8988T (cell line): ENCODE measurements at regions not wholly inside any gene's neighbourhood (a gene's known extent, or its start where the extent isn't known, plus 50 kb on each side); places are given as distances from the start of the nearest gene placed in this dataset.
"Not testable (repeated sequence)": the region's sequence is repeated elsewhere in the genome, so short reads cannot be mapped to it uniquely, and the experiment has no call there.

Experiments used
- DNase-seq: peaks from one replicate; pipeline ENCODE4 v3.0.0; 2011

- no peak for DNase-seq
Observed at GRCh38 chr13:50618206-50618605, 225.3 kb downstream of the DLEU7 start.

- no peak for DNase-seq
Observed at GRCh38 chr13:50626101-50626547, 217.4 kb downstream of the DLEU7 start.

- DNase-seq = no peak
Observed at GRCh38 chr13:50627111-50627510, 216.4 kb downstream of the DLEU7 start.

DNA sequence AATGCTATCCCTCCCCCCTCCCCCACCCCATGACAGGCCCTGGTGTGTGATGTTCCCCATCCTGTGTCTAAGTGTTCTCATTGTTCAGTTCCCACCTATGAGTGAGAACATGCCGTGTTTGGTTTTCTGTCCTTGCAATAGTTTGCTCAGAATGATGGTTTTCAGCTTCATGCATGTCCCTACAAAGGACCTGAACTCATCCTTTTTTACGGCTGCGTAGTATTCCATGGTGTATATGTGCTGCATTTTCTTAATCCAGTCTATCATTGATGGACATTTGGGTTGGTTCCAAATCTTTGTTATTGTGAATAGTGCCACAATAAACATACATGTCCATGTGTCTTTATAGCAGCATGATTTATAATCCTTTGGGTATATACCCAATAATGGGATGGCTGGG is 215.0 kb downstream of the DLEU7 start:
- not testable (repeated sequence) for DNase-seq

GRCh38 chr13:50629497-50629896 is 214.0 kb downstream of the DLEU7 start:
- DNase-seq = no peak

DNA sequence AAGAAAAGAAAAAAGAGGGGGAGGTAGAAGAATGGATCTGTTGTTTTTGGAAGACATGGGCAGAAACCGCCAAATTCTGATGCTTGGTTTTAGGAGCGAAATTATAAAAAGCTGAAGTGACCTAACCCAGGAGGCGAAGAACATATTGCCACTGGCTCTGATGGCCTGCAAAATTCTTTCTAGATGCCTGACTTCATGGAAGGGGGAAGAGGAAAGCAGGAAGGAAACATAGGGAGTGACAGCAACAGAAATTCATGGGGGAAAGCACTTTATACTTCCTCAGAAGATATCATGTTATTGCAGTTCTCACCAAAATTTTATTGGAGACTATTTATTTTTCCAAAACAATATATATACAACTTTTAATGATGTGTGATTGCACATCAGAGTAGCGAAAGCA is 213.5 kb downstream of the DLEU7 start:
- DNase-seq = no peak

GRCh38 chr13:50631041-50631440 is 212.5 kb downstream of the DLEU7 start:
- no peak for DNase-seq

GRCh38 chr13:50634339-50634738 is 209.2 kb downstream of the DLEU7 start:
- no peak for DNase-seq

GRCh38 chr13:50635504-50635903 is 208.0 kb downstream of the DLEU7 start:
- DNase-seq = no peak

DNA sequence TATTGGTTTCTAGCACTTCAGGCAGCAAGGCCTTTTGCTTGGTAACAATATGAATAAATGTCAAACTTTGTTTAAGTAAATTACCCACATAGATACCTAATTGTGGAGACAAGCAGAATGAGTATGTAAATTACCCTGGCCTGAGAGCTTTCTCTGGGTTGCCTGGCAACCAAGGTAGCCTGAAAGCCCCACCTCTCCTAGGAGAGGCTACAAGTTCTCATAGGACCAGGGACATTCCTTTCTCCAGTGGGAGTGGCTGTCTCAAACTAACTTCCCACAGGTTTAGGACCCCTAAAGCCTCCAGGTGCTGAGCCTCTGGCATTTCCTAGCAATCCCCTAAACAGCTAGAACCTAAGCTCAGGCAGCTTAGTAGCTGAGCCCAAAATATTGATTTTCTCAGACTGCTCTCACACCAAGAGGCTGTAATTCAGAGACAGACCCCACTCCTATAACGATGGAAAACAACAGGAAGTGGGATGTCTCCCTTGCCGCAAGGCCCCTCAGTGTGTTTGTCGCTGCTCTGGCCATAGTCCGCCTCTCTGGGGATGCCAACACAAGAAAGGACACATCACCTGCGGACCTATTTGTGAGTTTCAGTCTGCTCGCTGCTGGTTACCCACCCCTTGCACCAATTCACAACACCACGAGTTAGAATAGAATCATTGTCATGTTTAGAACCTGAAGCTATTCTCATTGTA is 207.3 kb downstream of the DLEU7 start:
- DNase-seq = no peak

DNA sequence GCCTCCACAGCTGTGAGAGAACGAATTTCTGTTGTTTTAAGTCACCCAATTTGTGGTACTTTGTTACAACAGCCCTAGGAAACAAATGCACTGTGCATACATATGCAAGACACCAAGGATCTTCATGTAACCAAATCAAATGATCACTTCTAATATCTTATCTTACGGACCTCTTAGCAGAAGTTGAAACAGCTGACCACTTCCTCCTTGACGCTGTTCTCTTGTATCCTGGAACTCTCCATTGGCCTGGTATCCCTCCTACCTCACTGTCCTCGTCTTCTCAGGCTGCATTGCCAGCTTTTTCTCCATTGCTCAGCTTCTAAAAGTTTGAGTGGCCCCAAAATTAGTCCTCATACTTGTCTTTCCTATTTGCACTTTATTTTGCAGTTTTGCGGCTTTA is 200.4 kb downstream of the DLEU7 start:
- no peak for DNase-seq

GRCh38 chr13:50644081-50644871 is 199.2 kb downstream of the DLEU7 start:
- DNase-seq = no peak

DNA sequence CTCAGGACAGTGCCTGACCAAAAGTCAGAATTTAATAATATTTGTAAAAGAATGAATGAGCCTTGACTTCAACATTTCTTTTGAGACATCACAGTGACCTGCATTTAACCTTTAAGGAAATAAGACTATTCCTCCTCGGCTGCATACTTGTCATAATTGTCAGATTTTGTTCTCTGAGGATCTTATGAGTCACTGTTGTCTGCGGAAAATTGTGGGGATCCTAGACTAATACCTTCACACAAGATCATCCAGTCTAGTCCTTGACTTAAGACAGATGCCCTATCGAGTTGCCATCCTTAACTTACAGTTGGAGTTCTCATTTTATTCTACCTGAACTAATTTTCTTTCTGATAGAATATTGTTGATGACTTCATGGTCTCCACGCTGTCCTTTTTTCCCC is 198.4 kb downstream of the DLEU7 start:
- DNase-seq = no peak

- no peak for DNase-seq
Observed at GRCh38 chr13:50646070-50646469, 197.4 kb downstream of the DLEU7 start.

DNA sequence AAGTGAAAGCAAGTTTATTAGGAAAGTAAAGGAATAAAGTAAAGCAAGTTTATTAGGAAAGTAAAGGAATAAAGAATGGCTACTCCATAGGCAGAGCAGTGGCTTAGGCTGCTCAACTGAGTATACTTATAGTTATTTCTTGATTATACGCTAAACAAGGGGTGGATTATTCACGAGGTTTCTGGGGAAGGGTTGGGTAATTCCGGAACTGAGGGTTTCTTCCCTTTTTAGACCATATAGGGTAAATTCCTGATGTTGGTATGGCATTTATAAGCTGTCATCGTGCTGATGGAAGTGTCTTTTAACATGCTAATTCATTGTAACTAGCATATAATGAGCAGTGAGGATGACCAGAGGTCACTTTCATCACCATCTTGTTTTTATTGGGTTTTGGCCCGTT is 194.3 kb downstream of the DLEU7 start:
- no peak for DNase-seq

DNA sequence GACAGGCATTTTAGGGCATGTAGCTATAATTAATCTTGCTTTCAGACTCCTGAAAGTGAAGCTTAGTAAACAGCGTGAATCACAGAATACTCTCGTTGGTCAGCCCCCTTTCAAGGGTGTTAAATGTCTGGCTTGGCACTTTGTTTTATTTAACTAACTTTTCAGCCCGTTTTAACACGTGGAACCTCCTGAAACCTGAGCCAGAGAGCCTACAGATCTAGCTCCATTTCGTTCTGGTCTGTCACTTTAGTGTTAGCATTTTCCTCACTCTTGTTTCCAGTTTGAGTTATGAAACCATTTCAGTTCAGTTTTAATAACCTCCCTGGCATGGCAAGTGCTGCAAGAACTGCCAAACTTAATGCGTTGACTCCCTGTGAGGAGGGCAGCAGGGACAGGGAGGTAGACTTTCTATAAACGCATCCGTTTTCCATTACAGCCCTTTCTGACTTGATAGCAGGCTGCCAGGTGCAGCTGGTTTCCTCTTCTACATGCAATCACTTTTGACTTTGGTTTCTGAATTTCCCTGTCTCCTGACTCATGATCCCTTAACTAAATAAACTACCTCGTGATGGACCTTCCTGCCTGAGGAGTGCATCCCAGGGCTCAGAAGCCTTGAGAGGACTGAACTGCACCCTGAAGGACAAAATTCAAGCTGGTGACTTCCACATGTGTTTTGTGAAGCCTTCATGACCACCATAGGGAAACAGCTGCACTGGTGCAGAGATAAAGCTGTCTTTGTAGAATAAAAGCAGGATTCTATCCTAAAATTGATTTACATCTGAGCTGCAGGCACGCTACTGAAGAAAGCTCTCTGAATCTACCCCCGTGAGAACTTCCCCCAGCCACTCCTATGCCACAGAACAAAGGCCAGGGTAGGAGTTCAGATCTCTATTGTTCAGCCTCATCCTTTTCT is 192.6 kb downstream of the DLEU7 start:
- no peak for DNase-seq

- DNase-seq = no peak
Observed at GRCh38 chr13:50651922-50652321, 191.6 kb downstream of the DLEU7 start.

DNA sequence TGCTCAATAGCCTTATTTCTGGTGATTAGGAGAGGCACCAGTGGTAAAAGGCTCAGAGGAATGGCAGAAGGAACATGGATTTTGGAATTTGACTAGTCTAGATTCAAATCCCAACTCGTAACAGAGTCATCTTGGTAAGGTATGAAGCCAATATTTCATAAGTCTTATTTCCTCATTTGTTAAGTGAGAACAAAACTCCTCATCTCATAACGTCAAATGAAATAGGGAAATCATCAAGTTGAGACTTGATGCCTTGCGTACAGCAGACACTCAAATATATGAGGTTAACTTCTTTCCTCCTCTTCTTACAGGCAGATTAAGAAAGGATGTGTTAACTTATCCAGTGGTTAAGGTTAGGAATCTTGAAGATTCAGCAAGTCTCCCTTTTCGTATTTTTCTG is 189.2 kb downstream of the DLEU7 start:
- no peak for DNase-seq

- not testable (repeated sequence) for DNase-seq
Observed at GRCh38 chr13:50661881-50662280, 181.6 kb downstream of the DLEU7 start.

DNA sequence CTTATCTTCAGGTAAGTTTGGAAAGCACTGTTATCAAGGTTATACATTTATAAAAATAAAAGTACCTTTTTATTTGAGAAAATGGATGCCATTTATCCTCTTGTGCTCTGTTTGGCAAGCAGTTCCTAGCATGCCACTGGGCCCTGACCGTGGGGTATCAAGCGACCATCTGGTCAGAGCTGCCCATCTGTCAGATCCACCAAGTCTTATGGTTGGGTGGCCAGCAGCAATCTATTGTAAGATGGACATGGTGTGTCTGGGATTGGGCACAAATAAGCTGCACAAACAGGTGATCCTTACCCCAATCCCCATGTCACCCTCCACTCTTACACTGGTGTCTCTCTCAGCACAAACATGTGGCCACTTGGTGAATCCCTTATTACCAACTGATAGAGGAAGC is 178.5 kb downstream of the DLEU7 start:
- no peak for DNase-seq

GRCh38 chr13:50668049-50668448 is 175.4 kb downstream of the DLEU7 start:
- no peak for DNase-seq

DNA sequence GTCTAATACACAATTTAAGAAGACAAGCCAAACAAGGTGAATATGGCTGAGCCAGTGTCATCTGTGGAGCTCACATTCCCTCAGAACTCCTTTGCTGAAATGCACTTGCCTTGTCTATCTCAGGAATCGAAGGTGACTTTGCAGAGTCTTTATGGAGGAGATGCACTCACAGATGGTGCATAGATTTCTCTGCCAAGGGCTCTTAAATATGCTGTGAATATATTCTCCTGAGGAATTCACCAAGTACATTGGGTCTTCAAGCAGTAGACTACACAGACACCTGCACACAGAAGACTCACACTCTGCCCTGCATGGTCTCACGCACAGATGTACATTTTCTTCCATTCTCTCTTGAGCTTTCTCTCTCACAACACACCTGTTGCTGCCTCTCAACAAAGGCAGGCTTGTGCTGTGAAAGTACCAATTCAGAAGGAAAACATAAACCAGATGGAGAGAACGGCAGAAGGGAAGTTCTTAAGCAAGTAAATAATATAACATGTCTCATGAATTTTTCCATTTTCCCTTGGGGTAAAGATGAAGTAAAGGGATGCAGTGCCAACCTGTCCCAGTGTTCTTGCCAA is 174.7 kb downstream of the DLEU7 start:
- no peak for DNase-seq

- no peak for DNase-seq
Observed at GRCh38 chr13:50670272-50670671, 173.2 kb downstream of the DLEU7 start.
